ENCODE measurements at regions not wholly inside any gene's neighbourhood (a gene's known extent, or its start where the extent isn't known, plus 50 kb on each side); places are given as distances from the start of the nearest gene placed in this dataset.
"Not testable (repeated sequence)": the region's sequence is repeated elsewhere in the genome, so short reads cannot be mapped to it uniquely, and the experiment has no call there.

- DNase-seq (ENCODE audit: low spot score): peak; percentile 48
Measured at GRCh38 chr1:232579958-232580941, 49.7 kb downstream of the SIPA1L2 start.

GRCh38 chr1:232579466-232579865, 50.5 kb downstream of the SIPA1L2 start:
- DNase-seq (ENCODE audit: low spot score): no peak

GRCh38 chr1:232578651-232579195, 51.2 kb downstream of the SIPA1L2 start:
- no peak for DNase-seq (ENCODE audit: low spot score)

- no peak for DNase-seq (ENCODE audit: low spot score)
Measured at GRCh38 chr1:232577772-232578171, 52.2 kb downstream of the SIPA1L2 start.

GRCh38 chr1:232576537-232576936, 53.4 kb downstream of the SIPA1L2 start:
- no peak for DNase-seq (ENCODE audit: low spot score)

- no peak for DNase-seq (ENCODE audit: low spot score)
Measured at GRCh38 chr1:232575763-232576040, 54.2 kb downstream of the SIPA1L2 start.

- peak; percentile 19 for DNase-seq (ENCODE audit: low spot score)
Measured at GRCh38 chr1:232574889-232575762, 54.8 kb downstream of the SIPA1L2 start.

- no peak for DNase-seq (ENCODE audit: low spot score)
Measured at GRCh38 chr1:232574077-232574476, 55.9 kb downstream of the SIPA1L2 start.

- DNase-seq (ENCODE audit: low spot score): peak; percentile 23
Measured at GRCh38 chr1:232571523-232571922, 58.4 kb downstream of the SIPA1L2 start.

GRCh38 chr1:232570007-232570406, 59.9 kb downstream of the SIPA1L2 start:
- DNase-seq (ENCODE audit: low spot score): no peak

GRCh38 chr1:232569554-232569921, 60.4 kb downstream of the SIPA1L2 start:
- DNase-seq (ENCODE audit: low spot score): not testable (repeated sequence)

- no peak for DNase-seq (ENCODE audit: low spot score)
Measured at GRCh38 chr1:232568906-232569553, 60.9 kb downstream of the SIPA1L2 start.

GRCh38 chr1:232568331-232568852, 61.5 kb downstream of the SIPA1L2 start:
- DNase-seq (ENCODE audit: low spot score): peak; percentile 21

GRCh38 chr1:232566093-232566492, 63.8 kb downstream of the SIPA1L2 start:
- DNase-seq (ENCODE audit: low spot score): no peak

- DNase-seq (ENCODE audit: low spot score): no peak
Measured at GRCh38 chr1:232562855-232563510, 67.0 kb downstream of the SIPA1L2 start.

GRCh38 chr1:232561381-232561780, 68.6 kb downstream of the SIPA1L2 start:
- no peak for DNase-seq (ENCODE audit: low spot score)

- DNase-seq (ENCODE audit: low spot score): no peak
Measured at GRCh38 chr1:232560940-232561339, 69.0 kb downstream of the SIPA1L2 start.

- DNase-seq (ENCODE audit: low spot score): no peak
Measured at GRCh38 chr1:232558954-232559353, 71.0 kb downstream of the SIPA1L2 start.

GRCh38 chr1:232557502-232558191, 72.3 kb downstream of the SIPA1L2 start:
- no peak for DNase-seq (ENCODE audit: low spot score)

GRCh38 chr1:232557096-232557495, 72.8 kb downstream of the SIPA1L2 start:
- DNase-seq (ENCODE audit: low spot score): no peak

GRCh38 chr1:232556351-232556750, 73.6 kb downstream of the SIPA1L2 start:
- no peak for DNase-seq (ENCODE audit: low spot score)
